Thymus (tissue), 11 donors: ENCODE measurements at regions not wholly inside any gene's neighbourhood (a gene's known extent, or its start where the extent isn't known, plus 50 kb on each side); places are given as distances from the start of the nearest gene placed in this dataset.

Experiments used
- DNase-seq, 9 donors: peaks; one replicate each; pipeline ENCODE4 v3.0.0-alpha.2; 2013; ENCODE audit warnings: low spot score in 9 of 9, low read depth in 6 of 9, missing footprints in 1 of 9
- H3K27ac ChIP-seq, 2 donors: one replicate each; pipeline ENCODE4 v1.5.1; 2013; ENCODE audit warnings: control low read depth in 1 of 2, low read depth in 1 of 2, low read length in 1 of 2, mild to moderate bottlenecking in 1 of 2, moderate library complexity in 1 of 2
- H3K27me3 ChIP-seq, 2 donors: one replicate each; pipeline ENCODE4 v1.5.1; 2013; ENCODE audit warnings: low read length in 1 of 2; ENCODE audit not compliant: control insufficient read depth in 2 of 2, insufficient read depth in 1 of 2
- H3K36me3 ChIP-seq, 2 donors: one replicate each; pipeline ENCODE4 v1.5.1; 2013; ENCODE audit warnings: low read length in 1 of 2, mild to moderate bottlenecking in 1 of 2, moderate library complexity in 1 of 2; ENCODE audit not compliant: control insufficient read depth in 2 of 2, insufficient read depth in 2 of 2
- H3K4me1 ChIP-seq, 2 donors: one replicate each; pipeline ENCODE4 v1.5.1; 2013; ENCODE audit warnings: low read length in 2 of 2; ENCODE audit not compliant: control insufficient read depth in 2 of 2, insufficient read depth in 2 of 2
- H3K4me3 ChIP-seq, 2 donors: one replicate each; pipeline ENCODE4 v1.5.1; 2013; ENCODE audit warnings: low read length in 2 of 2, control low read depth in 1 of 2, mild to moderate bottlenecking in 1 of 2
- H3K9me3 ChIP-seq, 2 donors: one replicate each; pipeline ENCODE4 v1.5.1; 2013; ENCODE audit warnings: low read length in 1 of 2, mild to moderate bottlenecking in 1 of 2; ENCODE audit not compliant: control insufficient read depth in 2 of 2, insufficient read depth in 1 of 2
- WGBS: extraction: QIAGEN DNeasy Blood & Tissue Kit; methylation state at CpG from one replicate; pipeline ENCODE4 v1.1.7; 2013; 5-methylcytosine and 5-hydroxymethylcytosine counted together
- donor health status: healthy.

GRCh38 chr19:32103541-32103940, 241.9 kb upstream of the ZNF507 start:
- no peaks in the 10 kb centered on the region for H3K4me1 ChIP-seq
- H3K27ac ChIP-seq, result no peak overlapping the region
- WGBS, result 95% methylated on average over 11 of the region's 11 CpGs
- H3K9me3 ChIP-seq, result no peaks in the 10 kb centered on the region
- H3K4me3 ChIP-seq, result no peak overlapping the region
- H3K36me3 ChIP-seq, result no peaks in the 10 kb centered on the region
- H3K27me3 ChIP-seq, result peaks cover 0 to 5% of the 10 kb centered on the region in 2 donors
- DNase-seq, result no peak

GRCh38 chr19:32104153-32104849, 241.1 kb upstream of the ZNF507 start:
- no peak overlapping the region for H3K4me3 ChIP-seq
- 10% methylated on average over 16 of the region's 16 CpGs for WGBS
- H3K27ac ChIP-seq, result no peak overlapping the region
- no peaks in the 10 kb centered on the region for H3K9me3 ChIP-seq
- H3K27me3 ChIP-seq, result peaks cover 0 to 5% of the 10 kb centered on the region in 2 donors
- H3K4me1 ChIP-seq, result no peaks in the 10 kb centered on the region
- no peak for DNase-seq
- no peaks in the 10 kb centered on the region for H3K36me3 ChIP-seq

DNA sequence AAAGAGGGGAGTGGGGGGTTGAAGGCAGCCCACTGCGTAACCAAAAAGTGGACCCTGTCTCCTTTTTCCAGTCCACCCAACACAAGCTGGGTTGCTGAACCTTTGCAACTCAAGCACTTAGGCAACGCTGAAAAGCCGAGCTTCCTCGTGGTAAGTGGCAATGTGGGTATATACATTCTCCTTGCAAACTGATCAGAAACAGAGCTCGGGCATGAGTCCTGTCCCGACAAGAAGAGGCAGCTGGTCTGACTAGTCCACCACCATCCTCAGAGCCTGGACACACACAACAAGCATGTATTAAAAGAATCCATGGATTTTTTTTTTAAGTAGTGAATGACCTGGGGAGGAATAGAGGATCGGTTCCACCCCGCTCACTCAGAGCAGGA, 240.6 kb upstream of the ZNF507 start:
- H3K27me3 ChIP-seq, result peaks cover 0 to 5% of the 10 kb centered on the region in 2 donors
- no peaks in the 10 kb centered on the region for H3K9me3 ChIP-seq
- no peak overlapping the region for H3K27ac ChIP-seq
- no peak overlapping the region for H3K4me3 ChIP-seq
- WGBS, result 57% methylated on average over 8 of the region's 8 CpGs
- DNase-seq, result no peak
- no peaks in the 10 kb centered on the region for H3K4me1 ChIP-seq
- no peaks in the 10 kb centered on the region for H3K36me3 ChIP-seq

DNA sequence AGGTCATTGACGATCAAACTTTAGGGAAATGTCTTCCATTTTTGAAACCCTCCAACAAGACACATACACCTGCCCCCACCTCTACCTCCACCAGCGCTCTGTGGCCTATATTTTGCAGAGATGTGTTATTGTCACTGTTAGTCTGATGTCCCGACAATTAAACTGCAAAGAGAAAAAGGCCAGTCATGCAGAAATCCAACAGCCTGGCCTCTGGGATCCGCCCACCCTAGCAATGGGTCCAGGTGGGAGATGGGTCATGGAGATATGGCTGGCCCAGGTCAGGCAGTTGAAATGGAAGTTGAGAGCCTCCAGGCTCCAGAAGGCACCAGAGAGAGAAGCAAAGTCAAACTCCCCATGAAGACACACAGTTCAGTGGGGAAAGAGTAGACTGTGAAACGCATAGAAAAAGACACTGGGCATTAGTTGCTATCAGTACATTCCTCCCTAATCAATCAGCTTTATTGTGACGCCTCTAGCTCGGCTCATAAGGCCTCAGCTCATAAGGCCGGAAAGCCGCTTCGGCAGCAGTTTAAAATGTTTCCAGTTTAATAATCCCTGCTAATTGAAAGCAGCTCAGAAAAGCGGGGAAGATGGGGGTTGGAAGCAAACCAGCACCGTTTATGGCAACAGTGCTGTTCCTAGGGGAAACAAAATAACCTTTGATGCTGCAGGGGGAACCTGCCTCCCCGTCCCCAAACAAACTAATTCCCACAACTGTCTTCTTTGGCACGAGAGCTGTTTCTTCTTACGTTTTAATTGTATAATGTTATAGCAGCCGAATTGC, 239.7 kb upstream of the ZNF507 start:
- DNase-seq, result no peak
- Histone ChIP-seq H3K36me3 (no peaks in the 10 kb centered on the region), H3K4me3 (no peak overlapping the region), H3K27me3 (peaks cover 0 to 5% of the 10 kb centered on the region in 2 donors), H3K27ac (no peak overlapping the region), H3K4me1 (no peaks in the 10 kb centered on the region), H3K9me3 (no peaks in the 10 kb centered on the region)
- WGBS, result 94% methylated on average over 16 of the region's 16 CpGs

DNA sequence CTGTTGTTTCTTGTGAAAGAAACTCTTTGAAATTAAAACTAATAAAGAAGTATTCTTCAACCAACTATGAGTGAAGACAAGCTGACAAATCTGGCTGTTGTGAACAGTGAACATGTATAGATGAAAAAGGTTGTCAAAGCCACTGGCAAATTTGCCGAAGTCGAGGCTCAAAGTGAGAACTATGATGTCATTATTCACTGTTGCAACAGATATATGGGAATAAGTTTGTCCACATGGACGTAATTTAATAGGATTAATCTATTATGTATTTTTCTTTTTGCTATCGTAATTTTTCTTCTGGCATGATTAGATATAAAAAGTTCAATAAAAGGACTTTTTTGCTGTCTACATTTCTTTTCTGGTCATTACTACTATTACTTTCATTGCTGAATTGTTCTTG, 223.2 kb upstream of the ZNF507 start:
- WGBS, result 97% methylated on average over 4 of the region's 4 CpGs

DNA sequence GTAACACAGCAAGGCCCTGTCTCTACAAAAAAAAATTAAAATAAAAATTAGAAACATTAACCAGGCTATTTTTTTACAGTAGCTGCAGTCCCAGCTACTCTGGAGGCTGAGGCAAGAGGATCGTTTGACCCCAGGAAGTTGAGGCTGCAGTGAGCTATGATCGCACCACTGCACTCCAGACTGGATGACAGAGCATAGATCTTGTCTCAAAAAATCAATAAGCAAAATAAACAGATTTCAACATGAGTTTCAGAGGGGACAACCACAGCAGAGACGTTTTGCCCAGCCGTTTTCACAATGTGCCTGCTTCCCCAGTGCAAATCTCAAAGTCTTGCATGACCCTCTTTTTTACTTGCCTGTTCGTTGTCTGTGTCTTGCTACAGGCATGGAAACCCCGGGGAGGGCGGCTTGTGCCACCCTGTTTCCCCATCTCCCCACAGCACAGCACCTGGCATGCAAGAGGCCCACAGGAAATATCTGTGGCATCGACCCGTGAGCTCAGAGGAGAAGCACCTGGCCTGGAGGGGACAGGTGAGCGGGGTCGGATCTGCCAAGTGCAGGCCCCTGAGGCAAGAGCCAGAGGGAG, 222.0 kb upstream of the ZNF507 start:
- Histone ChIP-seq H3K27me3 (no peaks in the 10 kb centered on the region), H3K27ac (no peak overlapping the region), H3K4me3 (no peak overlapping the region), H3K9me3 (no peaks in the 10 kb centered on the region), H3K4me1 (no peaks in the 10 kb centered on the region), H3K36me3 (no peaks in the 10 kb centered on the region)
- DNase-seq, result no peak
- 26% methylated on average over 11 of the region's 11 CpGs for WGBS

More for the DNA sequence above, 223.2 kb upstream of the ZNF507 start:
- Histone ChIP-seq H3K4me1 (no peaks in the 10 kb centered on the region), H3K36me3 (no peaks in the 10 kb centered on the region), H3K27me3 (no peaks in the 10 kb centered on the region), H3K27ac (no peak overlapping the region), H3K4me3 (no peak overlapping the region), H3K9me3 (no peaks in the 10 kb centered on the region)
- DNase-seq, result no peak

DNA sequence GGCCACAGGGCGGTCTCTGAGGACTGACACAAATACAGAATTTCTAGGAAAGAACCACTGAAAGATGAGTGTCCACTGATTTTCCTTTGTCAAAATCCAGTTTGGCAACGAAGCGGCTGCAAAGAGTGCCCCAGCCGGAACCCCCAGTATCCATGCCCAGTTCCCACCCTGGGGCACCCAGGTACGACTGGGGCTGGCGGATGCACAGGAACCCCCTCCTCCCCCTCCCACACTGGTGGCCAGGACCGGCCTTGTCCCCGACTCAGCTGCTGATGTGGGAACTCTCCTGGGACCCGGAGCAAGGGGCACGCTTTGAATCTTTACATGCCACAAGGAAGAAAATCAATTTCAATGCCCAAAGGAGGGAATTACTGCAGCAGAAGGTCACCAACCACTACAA, 220.8 kb upstream of the ZNF507 start:
- Histone ChIP-seq H3K36me3 (no peaks in the 10 kb centered on the region), H3K9me3 (no peaks in the 10 kb centered on the region)
- no peak for DNase-seq

GRCh38 chr19:32129141-32129540, 216.3 kb upstream of the ZNF507 start:
- H3K36me3 ChIP-seq, result no peaks in the 10 kb centered on the region
- no peaks in the 10 kb centered on the region for H3K9me3 ChIP-seq
- DNase-seq, result no peak
- no peaks in the 10 kb centered on the region for H3K4me1 ChIP-seq
- 84% methylated on average over 10 of the region's 10 CpGs for WGBS
- H3K27me3 ChIP-seq, result no peaks in the 10 kb centered on the region
- no peak overlapping the region for H3K27ac ChIP-seq
- H3K4me3 ChIP-seq, result no peak overlapping the region

More for the DNA sequence above, 220.8 kb upstream of the ZNF507 start:
- Histone ChIP-seq H3K4me3 (no peak overlapping the region), H3K27me3 (no peaks in the 10 kb centered on the region), H3K4me1 (no peaks in the 10 kb centered on the region), H3K27ac (no peak overlapping the region)
- 97% methylated on average over 10 of the region's 10 CpGs for WGBS

DNA sequence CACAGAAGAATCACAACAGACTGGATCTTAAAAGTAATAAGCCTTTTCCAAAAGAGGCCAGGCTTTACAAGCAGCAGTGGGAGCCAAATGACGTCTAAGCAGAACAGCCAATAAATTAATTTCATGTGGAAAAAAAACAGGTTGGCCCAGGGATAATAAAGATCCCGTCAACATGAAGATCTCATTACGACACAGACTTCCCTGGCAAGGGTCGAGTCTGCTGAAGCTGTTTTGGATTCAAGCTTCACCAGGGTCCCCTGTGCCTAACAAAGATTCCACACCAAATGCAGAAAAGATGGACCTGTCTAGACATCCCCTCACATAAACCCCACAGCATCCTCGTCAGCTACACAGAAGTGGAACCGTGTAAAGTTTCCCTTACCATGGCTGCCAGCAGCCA, 215.1 kb upstream of the ZNF507 start:
- Histone ChIP-seq H3K27ac (no peak overlapping the region), H3K27me3 (no peaks in the 10 kb centered on the region), H3K4me3 (no peak overlapping the region), H3K4me1 (no peaks in the 10 kb centered on the region), H3K9me3 (no peaks in the 10 kb centered on the region), H3K36me3 (no peaks in the 10 kb centered on the region)
- no peak for DNase-seq
- WGBS, result 90% methylated on average over 6 of the region's 6 CpGs
